Uterus (tissue), 2 donors: ENCODE measurements at regions not wholly inside any gene's neighbourhood (a gene's known extent, or its start where the extent isn't known, plus 50 kb on each side); places are given as distances from the start of the nearest gene placed in this dataset.

Experiments
- POLR2A ChIP-seq, 2 donors: fragments of 450-650 bp; IDR thresholded peaks; one replicate each; pipeline ENCODE4 v1.6.1; 2016; ENCODE audit warnings: antibody characterized with exemption in 2 of 2, mild to moderate bottlenecking in 1 of 2, moderate library complexity in 1 of 2
- TF ChIP-seq, protein P1 (sequence below), 4 experiments: fragments of 200-600 bp in 2 of 4; fragments of 450-650 bp in 2 of 4; sonication (generic) in 2 of 4; IDR thresholded peaks; one replicate each; pipeline ENCODE4 v1.5.1; 2016 to 2019; ENCODE audit warnings: antibody characterized with exemption in 4 of 4, mild to moderate bottlenecking in 2 of 4, moderate library complexity in 1 of 4

DNA sequence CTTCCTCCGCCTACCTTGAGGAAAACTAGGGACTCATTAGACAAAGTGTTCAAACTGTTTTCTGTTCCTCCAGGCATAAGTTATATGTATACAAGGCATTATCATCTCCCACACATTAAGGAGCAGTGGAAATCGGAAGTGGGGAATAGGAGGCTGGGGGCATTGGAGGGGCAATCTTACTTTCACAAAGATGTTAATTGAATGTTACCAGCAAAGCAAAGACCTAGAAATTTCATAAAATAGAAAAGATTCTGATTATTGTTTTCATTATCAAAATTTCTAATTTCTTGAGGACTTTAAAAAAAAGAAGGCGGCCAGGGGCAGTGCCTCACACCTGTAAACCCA lies 501.7 kb upstream of the JARID2 start:
- no peak for TF ChIP-seq POLR2A (IDR thresholded peaks at IDR 0.05)
- TF ChIP-seq, protein P1, sequence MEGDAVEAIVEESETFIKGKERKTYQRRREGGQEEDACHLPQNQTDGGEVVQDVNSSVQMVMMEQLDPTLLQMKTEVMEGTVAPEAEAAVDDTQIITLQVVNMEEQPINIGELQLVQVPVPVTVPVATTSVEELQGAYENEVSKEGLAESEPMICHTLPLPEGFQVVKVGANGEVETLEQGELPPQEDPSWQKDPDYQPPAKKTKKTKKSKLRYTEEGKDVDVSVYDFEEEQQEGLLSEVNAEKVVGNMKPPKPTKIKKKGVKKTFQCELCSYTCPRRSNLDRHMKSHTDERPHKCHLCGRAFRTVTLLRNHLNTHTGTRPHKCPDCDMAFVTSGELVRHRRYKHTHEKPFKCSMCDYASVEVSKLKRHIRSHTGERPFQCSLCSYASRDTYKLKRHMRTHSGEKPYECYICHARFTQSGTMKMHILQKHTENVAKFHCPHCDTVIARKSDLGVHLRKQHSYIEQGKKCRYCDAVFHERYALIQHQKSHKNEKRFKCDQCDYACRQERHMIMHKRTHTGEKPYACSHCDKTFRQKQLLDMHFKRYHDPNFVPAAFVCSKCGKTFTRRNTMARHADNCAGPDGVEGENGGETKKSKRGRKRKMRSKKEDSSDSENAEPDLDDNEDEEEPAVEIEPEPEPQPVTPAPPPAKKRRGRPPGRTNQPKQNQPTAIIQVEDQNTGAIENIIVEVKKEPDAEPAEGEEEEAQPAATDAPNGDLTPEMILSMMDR (IDR thresholded peaks at IDR 0.05), result no peak
